HG03457 (cell line): ENCODE measurements at regions not wholly inside any gene's neighbourhood (a gene's known extent, or its start where the extent isn't known, plus 50 kb on each side); places are given as distances from the start of the nearest gene placed in this dataset.

Source experiments
- ATAC-seq: cut with Tn5 transposase; IDR thresholded peaks from one replicate; pipeline ENCODE4 v1.9.1; 2021; ENCODE audit warnings: moderate number of reproducible peaks; ENCODE audit not compliant: unreplicated experiment

GRCh38 chr4:130559268-130559667 is 1463.3 kb downstream of the C4orf33 start:
- no peak for ATAC-seq

- no peak for ATAC-seq
Observed at GRCh38 chr4:130563185-130563888, 1467.4 kb downstream of the C4orf33 start.

- no peak for ATAC-seq
Observed at GRCh38 chr4:130563889-130564418, 1468.0 kb downstream of the C4orf33 start.

GRCh38 chr4:130568746-130569145 is 1472.8 kb downstream of the C4orf33 start:
- ATAC-seq = no peak

GRCh38 chr4:130573742-130574141 is 1477.8 kb downstream of the C4orf33 start:
- ATAC-seq = no peak

GRCh38 chr4:130574215-130574614 is 1478.3 kb downstream of the C4orf33 start:
- ATAC-seq = no peak

- no peak for ATAC-seq
Observed at GRCh38 chr4:130576218-130576617, 1480.3 kb downstream of the C4orf33 start.

- no peak for ATAC-seq
Observed at GRCh38 chr4:130591091-130591490, 1495.1 kb downstream of the C4orf33 start.

GRCh38 chr4:130600706-130601105 is 1504.8 kb downstream of the C4orf33 start:
- ATAC-seq = no peak

GRCh38 chr4:130603043-130603442 is 1507.1 kb downstream of the C4orf33 start:
- ATAC-seq = no peak

- ATAC-seq = no peak
Observed at GRCh38 chr4:130608121-130608520, 1512.2 kb downstream of the C4orf33 start.

GRCh38 chr4:130628531-130628930 is 1532.6 kb downstream of the C4orf33 start:
- ATAC-seq = no peak

- ATAC-seq = no peak
Observed at GRCh38 chr4:130632731-130633604, 1537.0 kb downstream of the C4orf33 start.

- ATAC-seq = no peak
Observed at GRCh38 chr4:130636486-130636885, 1540.5 kb downstream of the C4orf33 start.

GRCh38 chr4:130640592-130640991 is 1544.6 kb downstream of the C4orf33 start:
- ATAC-seq = no peak

- no peak for ATAC-seq
Observed at GRCh38 chr4:130646886-130647285, 1550.9 kb downstream of the C4orf33 start.

- ATAC-seq = no peak
Observed at GRCh38 chr4:130648570-130648969, 1552.6 kb downstream of the C4orf33 start.

GRCh38 chr4:130653842-130654241 is 1557.9 kb downstream of the C4orf33 start:
- ATAC-seq = no peak

GRCh38 chr4:130659320-130659719 is 1563.4 kb downstream of the C4orf33 start:
- ATAC-seq = no peak

GRCh38 chr4:130668859-130669258 is 1572.9 kb downstream of the C4orf33 start:
- no peak for ATAC-seq

- no peak for ATAC-seq
Observed at GRCh38 chr4:130675266-130675665, 1579.3 kb downstream of the C4orf33 start.

GRCh38 chr4:130689181-130689580 is 1593.2 kb downstream of the C4orf33 start:
- ATAC-seq = no peak
